NCI-H510A treated with DMSO at 0.1 percent for 48 hours (cell line): ENCODE measurements at regions not wholly inside any gene's neighbourhood (a gene's known extent, or its start where the extent isn't known, plus 50 kb on each side); places are given as distances from the start of the nearest gene placed in this dataset.
A peak's percentile ranks its signal among the peaks of the same experiment; 100 is the strongest.

Experiments
- DNase-seq: peaks from one replicate; lab custom pipeline; 2025; lab: John Stamatoyannopoulos, UW

DNA sequence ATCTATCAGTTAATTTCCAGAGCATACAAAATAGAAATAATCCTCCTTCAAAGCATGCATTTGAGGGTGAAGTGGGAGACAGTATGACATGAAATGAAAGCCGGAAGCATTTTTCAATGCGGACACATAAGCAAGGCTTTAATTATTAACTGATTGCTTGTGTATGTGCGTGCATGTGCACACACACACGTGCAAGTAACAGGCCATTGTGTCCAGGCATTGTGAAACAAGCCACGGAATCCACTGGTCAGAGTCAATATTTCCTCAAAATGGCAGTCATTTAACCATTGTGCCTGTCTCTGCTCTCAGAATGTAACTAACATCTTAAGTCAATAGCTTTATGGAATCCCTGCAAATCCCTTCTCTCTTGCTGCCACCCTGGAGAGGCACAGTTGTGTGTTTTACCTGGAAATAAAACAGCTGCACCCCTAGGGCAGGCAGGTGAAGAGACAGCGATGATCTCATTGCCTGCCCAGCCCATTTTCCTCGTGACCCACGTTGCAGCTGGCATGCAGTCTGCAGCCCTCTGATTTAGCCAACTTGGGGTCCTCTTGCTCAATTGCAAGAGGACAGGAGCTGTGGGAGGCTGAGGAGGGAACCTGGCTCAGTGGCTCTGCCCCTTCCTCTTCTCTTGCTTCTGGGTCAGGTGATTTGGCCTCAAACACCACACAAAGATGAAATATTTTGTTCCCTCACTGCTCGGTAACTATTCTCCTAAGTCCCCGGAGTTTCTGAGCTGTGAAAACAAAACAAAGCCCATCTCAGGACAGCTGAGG lies 500.9 kb upstream of the ZMIZ1 start:
- peak; percentile 77 for DNase-seq

DNA sequence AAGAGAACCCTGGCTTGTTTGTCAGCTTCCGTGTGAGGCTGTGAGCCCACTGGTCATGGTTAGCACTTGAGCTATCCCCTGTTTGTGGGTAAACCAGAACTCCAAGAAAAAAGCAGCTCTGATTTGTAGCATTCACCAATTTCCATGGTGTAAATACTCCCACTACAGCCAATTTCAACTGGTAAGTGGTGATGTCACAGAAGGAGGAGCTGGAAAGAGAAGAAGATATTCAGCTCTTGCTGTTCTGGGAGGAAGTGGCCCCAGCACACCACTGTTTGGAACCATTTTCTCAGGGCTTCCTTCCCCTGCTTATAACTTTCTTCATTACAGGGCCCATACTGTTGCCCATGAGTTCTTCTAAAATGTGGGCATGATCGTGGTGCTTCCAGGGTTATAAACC lies 500.1 kb upstream of the ZMIZ1 start:
- no peak for DNase-seq

DNA sequence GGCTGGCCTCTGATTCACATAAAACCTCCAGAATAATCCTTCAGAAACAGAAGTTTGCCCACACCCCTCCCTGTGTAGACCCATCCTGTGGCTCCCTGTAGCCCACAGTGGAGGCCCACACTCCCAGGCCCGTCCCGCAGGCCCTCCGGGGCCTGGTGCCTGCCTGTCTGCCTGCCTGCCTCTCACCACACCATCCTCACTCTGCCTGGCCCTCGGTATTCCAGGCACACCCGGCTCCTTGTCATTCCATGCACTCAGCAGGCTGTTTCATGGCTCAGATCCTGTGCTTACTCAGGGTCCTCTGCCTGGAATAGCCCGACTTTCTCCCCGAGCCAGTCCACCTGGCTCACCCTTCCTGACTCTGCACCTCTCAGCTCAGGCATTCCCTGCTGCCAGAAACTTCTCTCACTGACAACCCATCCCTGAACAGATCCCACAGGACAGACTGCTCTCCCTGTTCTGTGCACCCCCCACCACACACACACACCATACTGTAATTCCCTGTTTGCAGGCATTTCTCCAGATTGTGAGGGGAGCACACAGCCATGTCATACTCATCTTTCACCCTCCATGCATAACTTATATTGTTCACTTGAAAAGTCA lies 498.0 kb upstream of the ZMIZ1 start:
- DNase-seq: no peak

DNA sequence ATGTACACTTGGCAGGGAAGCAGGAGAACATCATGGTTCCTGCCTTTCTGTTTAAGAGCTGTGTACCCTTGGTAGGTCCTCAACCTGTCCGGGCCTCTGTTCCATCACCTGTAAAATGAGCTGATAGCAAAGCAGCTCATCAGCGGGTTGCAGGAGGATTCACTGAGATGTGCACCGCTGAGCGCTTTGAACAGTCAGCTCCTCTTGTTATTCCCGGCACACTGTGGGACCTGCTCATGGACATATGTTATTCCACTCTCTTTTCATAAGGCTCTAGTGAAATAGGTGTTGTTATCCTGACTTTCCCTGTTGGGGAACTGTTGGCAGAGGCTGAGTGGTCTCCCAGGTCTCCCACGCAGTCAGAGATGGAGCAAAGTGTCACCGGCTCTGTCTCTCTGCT lies 497.5 kb upstream of the ZMIZ1 start:
- no peak for DNase-seq

DNA sequence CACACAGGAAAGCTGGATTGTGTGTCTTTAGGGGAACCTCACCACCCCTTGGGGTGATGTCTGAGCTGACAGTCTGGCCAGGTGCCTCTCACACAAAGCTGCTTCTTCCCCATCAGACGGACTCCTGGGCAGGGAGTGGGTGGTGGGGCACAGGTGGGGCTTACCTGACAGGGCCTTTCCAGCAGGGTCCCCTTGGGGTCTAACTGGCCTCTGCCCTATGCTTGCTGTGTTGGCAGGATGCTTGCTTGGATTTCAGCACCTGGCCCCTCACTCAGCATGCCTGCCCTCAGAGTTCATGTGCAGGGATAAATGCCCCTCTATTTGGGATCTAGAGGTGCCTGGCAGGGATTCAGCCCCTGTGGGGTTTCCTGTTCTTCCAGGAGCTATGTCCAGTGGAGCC lies 496.9 kb upstream of the ZMIZ1 start:
- DNase-seq: no peak

DNA sequence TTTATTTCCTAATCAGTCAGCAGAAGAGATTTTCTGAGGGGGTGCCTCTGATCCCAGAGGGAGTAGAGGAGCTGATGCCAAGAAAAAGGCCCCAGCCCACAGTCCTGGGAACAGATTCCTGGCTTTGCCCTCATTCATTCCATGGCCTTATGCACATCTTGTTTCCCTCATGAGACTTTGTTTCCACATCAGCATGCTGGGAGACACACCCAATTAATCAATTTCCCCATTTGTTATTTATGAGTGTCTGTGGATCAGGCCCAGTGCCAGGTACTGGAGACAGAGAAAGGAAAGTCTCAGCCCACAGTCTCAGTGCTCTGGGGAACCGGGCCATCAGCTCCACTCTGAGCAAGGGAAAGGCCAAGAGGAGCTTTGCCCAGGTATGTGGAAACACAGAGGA lies 496.2 kb upstream of the ZMIZ1 start:
- no peak for DNase-seq

DNA sequence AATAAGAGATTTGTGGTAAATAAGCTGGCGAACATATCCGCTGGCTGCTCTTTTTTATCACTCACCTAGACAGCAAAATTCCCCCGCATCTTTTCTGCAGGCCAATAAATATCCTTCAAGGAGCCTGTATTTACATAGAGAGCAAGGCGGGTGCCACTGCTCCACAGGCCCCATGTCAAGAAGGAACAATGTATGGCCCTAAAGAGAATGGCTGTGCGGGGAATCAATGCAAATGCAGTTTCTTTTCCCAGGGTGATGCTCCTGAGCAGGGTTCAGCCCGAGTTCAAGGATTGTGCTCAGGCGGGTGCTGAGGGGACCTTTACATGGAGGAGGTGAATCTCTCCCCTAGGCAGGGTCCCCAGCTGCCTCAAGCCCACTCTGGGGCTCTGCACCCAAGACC lies 494.2 kb upstream of the ZMIZ1 start:
- no peak for DNase-seq

DNA sequence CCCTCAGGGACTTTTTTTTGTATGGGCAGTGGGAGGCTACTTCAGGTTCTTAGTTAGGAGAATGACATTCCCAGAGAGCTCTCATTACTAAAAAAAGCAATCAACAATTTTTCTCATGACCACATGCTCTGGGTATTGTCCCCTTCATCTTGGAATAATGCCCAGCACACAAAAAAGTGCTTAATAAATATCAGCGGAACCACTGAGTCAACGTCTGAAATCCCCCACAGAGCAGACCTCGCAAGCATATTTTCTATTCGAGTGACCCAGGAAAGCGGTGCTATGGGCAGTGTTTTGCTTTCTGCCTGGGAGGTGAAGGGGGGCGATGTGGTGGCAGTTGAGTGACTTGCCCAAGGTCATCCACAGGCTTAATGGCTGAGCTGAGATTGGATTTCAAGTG lies 493.4 kb upstream of the ZMIZ1 start:
- DNase-seq: no peak

DNA sequence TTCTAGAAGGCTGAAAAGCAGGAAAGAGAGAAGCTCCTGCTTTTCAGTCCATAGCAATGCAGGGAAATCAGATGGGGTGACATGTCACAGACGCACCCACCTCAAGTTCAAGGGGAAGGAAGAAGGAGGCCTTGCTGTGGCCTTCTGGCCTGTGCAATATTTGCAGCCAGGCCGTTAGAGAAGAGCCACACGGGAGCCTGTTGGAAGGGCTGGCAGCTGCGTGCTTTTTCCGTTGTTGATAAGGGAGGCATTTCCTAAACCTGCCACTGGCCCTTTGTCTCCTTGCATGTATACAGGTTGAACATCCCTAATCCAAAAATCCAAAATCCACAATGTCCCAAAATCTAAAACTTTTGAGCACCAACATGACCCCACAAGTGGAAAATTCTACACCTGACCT lies 492.5 kb upstream of the ZMIZ1 start:
- no peak for DNase-seq

DNA sequence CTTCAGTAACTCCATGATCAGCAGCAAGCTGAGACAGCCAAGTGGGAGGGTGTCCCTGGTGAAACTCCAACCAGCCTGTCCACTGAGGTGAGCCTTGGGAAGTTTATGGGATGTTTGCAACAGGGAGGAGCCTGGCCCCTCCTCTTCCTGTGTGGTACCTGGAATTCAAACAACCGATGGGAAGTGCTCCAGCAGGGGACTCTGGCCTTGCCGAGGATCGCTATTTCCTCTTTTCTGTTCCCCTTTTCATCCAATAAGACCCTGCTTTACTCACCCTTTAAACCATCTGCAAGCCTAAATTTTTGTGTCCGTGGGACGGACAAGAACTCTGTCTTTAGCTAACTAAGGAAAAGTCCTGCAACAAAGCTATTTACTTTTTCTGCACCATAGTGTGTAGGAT lies 491.1 kb upstream of the ZMIZ1 start:
- DNase-seq: peak; percentile 35

DNA sequence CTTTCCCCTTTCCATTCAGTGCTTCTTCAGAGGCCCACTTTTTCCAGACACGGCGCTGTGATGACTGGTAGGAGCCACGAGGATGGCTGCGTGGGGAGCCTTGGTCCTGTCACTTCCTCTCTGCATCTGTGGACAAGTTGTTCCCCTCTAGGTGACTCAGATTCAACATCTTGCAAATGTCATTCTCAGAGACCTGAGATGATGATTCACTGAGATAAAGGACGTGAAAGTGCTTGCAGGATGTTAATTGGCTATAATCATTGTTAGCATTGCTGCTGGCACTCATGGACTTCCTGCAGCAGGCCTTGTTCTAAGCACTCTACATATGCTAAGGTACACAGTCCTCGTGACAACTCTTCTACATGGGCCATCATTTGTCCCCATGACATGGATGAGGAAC lies 489.8 kb upstream of the ZMIZ1 start:
- peak; percentile 56 for DNase-seq

DNA sequence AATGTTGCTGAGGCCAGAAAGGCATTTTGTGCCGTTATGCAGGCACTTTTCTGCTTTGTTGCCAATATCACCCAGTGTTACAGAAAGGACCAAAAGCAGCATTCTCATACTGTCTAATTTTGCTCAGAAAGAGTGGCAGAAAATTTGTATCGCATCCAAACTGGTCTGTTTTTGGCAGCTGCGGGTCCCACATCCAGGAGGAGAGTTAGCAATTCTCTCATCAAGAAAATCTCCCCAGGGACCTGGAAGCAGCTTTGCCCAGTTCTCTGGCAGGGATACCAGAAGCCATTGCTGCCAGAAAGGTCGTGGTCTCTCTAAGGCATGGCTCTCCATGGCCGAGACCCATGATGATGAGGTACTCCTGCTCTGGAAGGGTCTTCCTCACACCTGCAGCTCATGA lies 489.2 kb upstream of the ZMIZ1 start:
- DNase-seq: no peak

DNA sequence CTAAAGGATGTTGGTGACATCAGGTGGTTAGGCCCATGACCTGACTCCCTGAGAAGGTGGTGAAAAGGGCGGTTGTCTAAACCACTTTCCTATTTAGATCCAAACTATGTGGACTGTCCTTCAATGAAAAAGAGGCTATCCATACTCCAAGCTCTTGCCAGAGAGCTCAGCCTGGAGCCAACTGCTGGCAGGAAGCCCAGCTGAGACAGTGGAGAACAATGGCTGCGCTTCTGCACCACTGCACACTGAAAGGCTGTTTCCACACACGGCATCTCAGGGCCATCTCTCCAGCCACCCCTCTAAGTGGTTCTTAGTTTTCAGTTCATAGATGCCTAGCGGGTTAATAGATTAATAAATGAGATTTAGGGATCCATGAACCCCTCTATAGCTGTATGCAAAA lies 488.8 kb upstream of the ZMIZ1 start:
- DNase-seq: peak; percentile 82

DNA sequence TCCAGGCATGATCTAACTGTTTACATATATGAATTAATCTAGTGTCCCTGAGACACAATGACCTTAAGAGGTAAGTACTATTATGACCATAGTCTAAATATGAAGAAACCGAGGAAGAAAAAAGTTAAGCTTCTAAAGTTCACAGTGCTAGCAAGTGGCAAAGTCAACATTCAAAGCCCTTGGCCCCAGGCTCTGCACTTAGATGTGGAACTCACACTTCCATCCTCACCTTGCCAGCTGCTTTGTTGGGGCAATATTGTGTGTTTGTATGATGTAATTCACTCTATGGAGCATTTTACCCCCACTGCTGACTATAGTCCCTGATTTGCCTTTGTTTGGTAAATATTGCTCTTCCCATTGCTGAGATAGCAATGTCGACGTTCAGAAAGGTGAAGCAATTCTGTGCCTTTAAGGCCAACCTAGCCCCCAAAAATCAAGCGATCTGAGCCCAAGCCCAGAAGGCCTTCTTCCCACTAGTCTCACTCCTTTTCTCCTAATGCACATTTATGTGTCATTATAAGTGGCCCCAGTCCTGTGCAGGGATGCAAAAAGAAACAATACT lies 487.6 kb upstream of the ZMIZ1 start:
- DNase-seq: peak; percentile 13

DNA sequence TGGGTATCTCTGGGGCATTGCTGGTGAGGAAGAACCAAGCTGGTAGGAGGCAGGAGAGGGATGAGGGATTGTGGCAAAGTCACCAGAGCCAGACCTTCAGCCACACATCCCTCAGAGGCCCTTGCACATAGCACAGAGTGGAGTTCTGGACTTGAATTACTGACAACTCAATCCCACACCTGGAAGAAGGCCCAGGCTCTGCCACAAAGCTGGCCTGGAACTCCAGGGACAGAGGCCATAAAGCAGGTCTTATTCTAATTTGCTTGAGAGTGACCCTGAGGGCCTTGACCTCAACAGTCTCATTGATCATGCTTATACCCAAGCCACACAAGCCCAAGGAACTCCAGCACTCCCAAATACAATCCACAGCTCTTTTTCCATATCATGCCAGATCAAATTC lies 486.2 kb upstream of the ZMIZ1 start:
- DNase-seq: no peak

DNA sequence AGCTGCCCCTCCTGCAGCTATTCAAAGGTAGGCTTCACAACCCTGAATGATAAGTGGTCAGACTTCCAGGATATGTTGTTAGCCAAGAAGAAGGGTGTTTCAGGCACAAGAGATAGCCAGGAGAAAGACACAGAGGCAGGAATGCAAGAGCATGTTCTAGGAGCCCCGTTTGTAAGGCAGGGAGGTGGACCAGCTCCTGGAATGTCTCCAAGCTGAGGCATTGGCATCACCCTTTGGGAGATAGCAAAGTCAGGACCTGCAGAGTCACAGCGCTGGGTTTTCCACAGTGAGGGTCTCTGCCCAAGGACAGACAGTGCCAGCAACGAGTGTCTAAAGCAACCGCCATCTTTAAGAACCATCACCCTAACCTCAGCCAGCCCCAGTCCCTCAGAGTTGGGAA lies 484.5 kb upstream of the ZMIZ1 start:
- DNase-seq: no peak

DNA sequence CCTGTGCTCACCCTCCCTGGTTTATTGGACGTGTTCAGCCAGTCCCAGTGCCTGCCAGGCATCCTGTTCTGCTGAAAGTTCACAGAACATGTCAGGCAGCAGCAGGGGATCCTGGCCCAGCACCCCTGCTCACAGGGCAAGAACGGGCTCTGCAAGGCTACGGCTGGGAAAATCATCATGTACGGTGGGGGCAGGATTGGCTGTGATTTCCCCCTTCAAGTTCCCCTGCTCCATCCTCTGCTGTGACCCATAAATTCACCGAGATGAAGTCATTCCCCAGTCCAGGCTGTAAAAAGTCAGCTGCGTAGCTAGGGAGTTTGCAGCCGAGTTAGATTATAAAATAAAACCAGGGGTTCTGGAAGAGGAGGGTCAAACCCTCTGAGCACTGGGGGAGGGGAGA lies 484.1 kb upstream of the ZMIZ1 start:
- DNase-seq: no peak

DNA sequence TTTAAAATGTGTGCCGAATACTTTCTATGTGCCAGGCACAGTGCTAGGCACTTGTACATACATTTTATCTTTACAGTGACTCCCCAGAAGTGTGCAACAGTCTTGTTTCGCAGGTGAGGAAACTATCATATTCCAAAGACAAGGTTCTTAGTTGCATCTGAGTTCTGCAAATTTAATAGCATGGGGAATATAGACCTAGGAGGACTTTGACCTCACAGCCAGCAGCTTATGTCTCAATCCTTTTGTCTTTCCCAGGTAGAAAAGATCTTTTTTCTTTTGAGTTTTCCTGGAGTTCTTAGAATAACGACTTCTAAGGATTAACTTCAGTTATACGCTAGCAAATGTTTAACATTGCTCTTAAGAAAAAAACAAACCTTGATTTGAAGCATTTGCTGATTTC lies 482.8 kb upstream of the ZMIZ1 start:
- DNase-seq: no peak

DNA sequence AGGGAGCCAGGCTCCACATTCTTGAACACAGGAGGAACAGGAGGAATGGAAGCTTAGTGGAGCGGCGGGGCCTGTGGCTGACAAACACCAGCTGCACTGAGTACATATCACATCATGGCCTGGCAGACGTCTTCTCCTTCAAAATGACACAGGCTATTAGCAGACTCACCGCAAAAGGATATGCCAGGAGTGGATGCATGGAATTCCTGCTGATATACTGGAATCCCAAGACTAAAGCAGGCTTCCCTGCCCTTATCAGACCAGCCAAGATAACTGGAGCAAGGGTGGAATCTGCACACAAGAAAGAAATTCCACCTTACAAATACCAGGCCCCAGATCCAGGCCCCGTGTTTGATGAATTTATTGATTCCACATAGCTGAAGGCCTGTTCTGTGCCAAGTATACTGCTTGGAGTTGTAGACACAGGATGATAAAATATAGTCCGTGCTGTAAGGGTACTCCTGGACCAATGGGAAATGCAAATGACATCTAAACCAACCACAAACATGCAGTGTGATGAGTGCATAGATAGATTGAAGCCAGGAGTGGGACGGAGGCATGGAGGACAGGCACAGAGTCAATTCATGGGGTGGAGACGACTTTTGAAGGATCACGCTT lies 480.5 kb upstream of the ZMIZ1 start:
- DNase-seq: no peak

DNA sequence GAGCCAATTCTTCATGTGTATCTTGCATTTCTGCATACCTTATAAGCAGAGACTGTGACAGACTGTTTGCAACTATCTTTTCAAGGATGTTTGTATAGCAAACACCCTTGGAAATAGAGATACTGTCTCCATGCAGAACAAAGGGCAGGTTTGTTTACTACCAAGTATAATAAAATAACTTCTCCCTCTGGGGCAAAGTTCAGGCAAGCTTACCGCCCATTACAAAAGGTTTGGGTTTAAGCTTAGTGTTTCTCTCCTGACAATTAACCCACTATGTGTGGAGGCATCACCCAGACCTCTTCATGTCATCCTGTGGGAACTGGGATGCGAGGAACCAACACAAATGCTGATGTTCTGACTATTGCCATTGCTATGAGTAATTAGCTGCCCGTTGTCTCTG lies 479.1 kb upstream of the ZMIZ1 start:
- peak; percentile 64 for DNase-seq

DNA sequence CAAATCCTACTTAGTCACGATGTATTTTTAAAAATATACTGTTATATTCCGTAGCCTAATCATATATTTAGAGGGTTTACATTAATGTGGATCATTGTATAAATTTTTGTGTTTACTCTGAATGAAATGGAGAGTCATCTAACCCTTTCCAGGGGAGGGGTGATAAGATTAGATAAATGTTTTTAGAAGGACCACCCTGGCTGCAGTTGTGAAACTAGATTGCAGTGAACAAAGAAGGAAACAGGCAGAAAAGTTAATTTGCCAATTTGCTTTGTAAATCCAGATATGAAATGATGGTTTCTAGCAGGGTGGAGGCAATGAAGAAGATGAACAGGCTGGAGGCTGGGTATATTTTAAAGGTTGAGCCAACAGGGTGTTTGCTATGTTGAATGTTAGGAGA lies 477.7 kb upstream of the ZMIZ1 start:
- DNase-seq: no peak

DNA sequence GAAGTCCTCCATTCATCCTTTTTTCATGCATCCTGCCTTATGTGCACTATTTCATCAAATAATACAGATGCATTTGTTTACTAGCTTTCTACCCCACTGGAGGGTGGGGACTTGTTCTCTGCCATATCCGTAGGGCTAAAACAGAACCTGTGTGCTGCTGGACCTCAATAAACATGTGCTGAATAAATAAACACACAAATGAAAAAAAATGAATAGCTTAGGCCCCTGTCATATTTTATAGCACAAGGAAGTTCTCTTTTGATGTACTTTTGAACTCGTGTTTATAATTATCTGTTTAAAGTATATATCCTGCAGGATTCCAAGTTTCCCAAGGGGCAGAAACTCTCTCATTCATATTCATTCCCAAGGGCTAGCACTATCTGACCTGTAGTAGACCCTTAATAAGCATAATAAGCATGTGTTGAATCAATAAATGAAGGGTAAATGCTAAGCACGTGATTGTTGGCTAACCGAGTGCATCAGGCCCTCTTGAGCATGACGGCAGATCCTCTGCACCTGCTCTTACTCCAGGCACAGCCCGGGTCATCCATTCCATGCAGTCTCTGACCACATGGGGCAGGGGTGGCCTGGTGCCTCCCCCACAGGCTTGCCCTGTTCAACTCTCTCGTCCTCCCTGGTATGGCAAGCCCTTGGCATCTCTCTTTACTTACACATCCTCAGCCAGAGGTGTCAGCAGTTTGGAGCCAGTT lies 474.1 kb upstream of the ZMIZ1 start:
- peak; percentile 93 for DNase-seq

DNA sequence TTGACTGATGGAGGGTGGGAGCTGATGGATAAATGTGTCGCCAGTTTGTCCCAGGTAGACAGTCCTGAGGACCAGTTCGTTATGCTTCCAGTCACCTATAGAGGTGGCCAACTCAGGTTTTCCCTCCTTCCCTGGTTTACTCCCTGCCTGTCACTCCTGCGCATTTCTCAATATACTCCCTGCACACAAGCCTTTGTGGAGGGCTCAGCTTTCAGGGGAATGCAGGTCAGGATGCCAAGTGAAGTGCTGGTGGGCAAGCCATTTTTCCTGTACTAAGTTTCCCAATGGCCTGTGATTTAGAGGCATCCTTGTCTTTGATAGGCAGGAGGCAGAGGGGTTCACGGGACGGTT lies 473.5 kb upstream of the ZMIZ1 start:
- DNase-seq: no peak
